ENCODE measurements at regions not wholly inside any gene's neighbourhood (a gene's known extent, or its start where the extent isn't known, plus 50 kb on each side); places are given as distances from the start of the nearest gene placed in this dataset.

GRCh38 chr1:116276532-116276931 is 96.5 kb upstream of the ATP1A1 start:
- Histone ChIP-seq H3K9me3 (no peaks in the 10 kb centered on the region), H3K4me1 (peaks cover 11% of the 10 kb centered on the region), H3K9ac (no peak overlapping the region), H3K4me2 (no peak overlapping the region), H4K20me1 (no peaks in the 10 kb centered on the region), H3K4me3 (no peak overlapping the region), H3K27me3 (no peaks in the 10 kb centered on the region), H3K27ac (no peak overlapping the region), H3K36me3 (no peaks in the 10 kb centered on the region)
- TF ChIP-seq Cebpa-rat (IDR thresholded peaks at IDR 0.05) = no peak

DNA sequence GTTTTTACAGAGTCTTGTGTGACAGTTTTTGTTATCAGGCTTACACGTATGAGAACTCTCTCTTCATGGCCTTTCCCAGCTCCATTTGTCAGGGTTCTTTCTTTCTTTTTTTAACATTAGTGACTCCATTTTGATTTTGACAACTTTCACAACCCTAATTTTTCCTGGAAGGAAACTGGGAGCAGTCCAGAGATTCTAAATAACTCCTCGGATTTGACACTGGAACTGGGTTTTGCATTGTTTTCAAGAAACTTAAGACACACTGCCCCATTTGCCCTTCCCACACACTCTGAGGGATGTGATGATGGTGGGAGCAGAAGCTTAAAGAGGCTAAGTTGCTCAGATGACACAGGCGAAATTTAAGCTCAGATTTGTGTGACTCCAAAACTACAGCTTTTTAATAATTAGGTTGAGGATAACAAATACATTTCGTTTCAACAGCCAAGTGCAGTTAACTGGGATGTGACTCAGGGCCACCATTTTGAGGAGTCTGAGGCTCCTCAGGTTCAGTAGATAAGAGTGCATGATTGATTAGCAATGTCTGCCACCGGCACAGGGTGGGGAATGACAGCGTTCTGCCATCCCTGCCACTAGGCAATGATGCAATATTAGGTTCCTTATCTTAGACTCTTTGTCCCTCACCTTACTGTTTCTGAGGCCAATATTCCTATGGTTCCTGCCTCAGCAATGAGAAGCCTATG is 95.1 kb upstream of the ATP1A1 start:
- TF ChIP-seq Cebpa-rat (IDR thresholded peaks at IDR 0.05) = no peak
- no peak overlapping the region for H3K4me3 ChIP-seq
- H3K4me2 ChIP-seq = no peak overlapping the region
- peaks cover 10% of the 10 kb centered on the region for H3K4me1 ChIP-seq
- no peak overlapping the region for H3K9ac ChIP-seq
- no peaks in the 10 kb centered on the region for H3K9me3 ChIP-seq
- no peaks in the 10 kb centered on the region for H4K20me1 ChIP-seq
- no peak overlapping the region for H3K27ac ChIP-seq
- no peaks in the 10 kb centered on the region for H3K27me3 ChIP-seq
- H3K36me3 ChIP-seq = no peaks in the 10 kb centered on the region

GRCh38 chr1:116278541-116278866 is 94.5 kb upstream of the ATP1A1 start:
- H3K9ac ChIP-seq = no peak overlapping the region
- no peak overlapping the region for H3K4me3 ChIP-seq
- no peak for TF ChIP-seq Cebpa-rat (IDR thresholded peaks at IDR 0.05)
- no peaks in the 10 kb centered on the region for H3K36me3 ChIP-seq
- H3K4me2 ChIP-seq = no peak overlapping the region
- H3K9me3 ChIP-seq = no peaks in the 10 kb centered on the region
- no peaks in the 10 kb centered on the region for H3K27me3 ChIP-seq
- no peak overlapping the region for H3K27ac ChIP-seq
- H4K20me1 ChIP-seq = no peaks in the 10 kb centered on the region
- H3K4me1 ChIP-seq = peaks cover 5% of the 10 kb centered on the region

DNA sequence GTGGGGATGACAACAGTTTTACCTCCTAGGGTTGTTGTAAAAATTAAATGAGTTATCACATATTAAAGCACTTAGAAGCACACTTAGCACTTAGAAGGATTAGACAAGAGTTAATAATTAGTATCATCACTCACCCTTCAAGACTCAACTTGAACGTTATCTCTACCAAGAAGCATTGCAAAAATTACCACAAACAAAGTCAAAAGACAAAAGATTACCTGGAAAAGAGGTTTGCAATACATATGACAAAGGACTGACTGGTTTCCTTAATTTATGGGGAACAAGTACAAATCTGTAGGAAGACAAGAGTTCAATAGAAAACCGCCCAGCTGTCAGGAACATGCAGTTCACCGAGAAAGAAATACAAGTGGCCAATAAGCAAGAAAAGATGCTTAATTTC is 93.3 kb upstream of the ATP1A1 start:
- TF ChIP-seq Cebpa-rat (IDR thresholded peaks at IDR 0.05) = no peak
- H3K4me1 ChIP-seq = no peaks in the 10 kb centered on the region
- no peak overlapping the region for H3K4me3 ChIP-seq
- H3K27me3 ChIP-seq = no peaks in the 10 kb centered on the region
- no peak overlapping the region for H3K27ac ChIP-seq
- no peaks in the 10 kb centered on the region for H3K9me3 ChIP-seq
- H3K36me3 ChIP-seq = no peaks in the 10 kb centered on the region
- H3K4me2 ChIP-seq = no peak overlapping the region
- H3K9ac ChIP-seq = no peak overlapping the region
- no peaks in the 10 kb centered on the region for H4K20me1 ChIP-seq

DNA sequence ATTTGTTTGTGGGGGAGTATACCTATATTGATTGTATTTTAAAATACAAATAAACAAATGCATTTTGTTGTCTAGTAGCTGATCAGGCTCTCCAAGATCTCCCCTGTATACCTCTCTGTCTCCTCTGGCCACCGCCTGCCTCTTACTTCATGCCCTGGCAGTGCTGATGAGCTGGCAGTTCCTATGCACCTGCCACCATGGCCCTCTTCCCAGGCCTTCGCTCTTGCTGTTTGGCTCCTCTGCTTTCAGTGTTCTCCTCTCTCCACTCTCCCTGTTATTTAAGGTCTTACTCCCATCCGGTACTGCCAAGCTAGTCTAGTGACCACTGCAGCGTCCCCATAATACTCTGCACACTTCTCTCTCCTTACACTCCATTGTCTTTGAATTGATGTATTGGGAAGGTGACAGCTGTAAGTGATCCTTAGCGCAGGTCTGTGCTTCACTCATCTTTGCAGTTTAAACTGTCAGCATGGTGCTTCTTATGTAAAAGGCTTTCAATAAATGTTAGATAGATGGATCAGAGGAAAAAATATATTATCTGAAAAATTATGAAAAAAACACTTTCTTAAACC is 88.1 kb upstream of the ATP1A1 start:
- no peak overlapping the region for H3K27ac ChIP-seq
- no peaks in the 10 kb centered on the region for H4K20me1 ChIP-seq
- no peak overlapping the region for H3K9ac ChIP-seq
- no peak overlapping the region for H3K4me2 ChIP-seq
- no peaks in the 10 kb centered on the region for H3K27me3 ChIP-seq
- no peaks in the 10 kb centered on the region for H3K9me3 ChIP-seq
- H3K36me3 ChIP-seq = no peaks in the 10 kb centered on the region
- no peak for TF ChIP-seq Cebpa-rat (IDR thresholded peaks at IDR 0.05)
- no peaks in the 10 kb centered on the region for H3K4me1 ChIP-seq
- H3K4me3 ChIP-seq = no peak overlapping the region

- no peak for TF ChIP-seq Cebpa-rat (IDR thresholded peaks at IDR 0.05)
Measured at GRCh38 chr1:116286541-116286971, 86.5 kb upstream of the ATP1A1 start.

DNA sequence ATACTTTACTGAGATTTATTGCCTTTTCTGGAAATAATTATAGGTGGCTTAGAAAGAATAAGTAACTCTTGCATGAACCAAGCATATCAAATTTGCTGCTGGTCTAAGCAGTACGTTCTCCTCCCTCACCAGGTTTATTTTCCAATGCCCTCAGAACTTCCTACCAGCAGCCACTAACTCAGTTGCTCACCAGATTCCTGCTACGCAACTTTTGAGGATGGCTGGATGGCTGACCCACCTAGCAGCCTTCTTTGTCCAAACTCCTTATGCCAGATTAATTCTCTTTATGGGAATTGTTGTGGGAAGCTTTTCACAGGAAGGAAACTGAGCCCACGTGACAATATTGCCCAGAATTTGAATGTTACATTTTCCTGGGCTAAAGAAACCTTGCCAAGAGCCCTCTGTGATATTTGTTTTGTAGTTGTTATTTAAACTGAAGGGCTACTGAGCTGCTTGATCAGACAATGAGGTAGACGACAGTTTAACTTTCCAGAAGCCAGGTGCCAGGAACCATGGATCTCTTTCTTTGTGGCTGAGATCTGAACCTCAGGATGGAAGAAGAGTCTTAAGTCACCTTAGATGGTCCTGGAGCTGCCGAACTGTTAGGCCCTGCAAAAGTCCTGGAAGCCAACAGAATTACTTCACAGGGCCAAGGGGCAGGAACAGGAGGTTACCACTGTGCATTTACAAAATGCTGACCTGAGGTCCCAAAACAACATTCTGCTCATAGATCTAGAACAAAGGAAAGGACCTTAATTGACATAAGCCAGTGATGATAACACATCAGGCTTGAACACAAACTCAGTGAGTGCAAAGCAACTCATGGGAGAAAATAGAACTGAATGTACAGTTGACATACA is 85.5 kb upstream of the ATP1A1 start:
- Histone ChIP-seq H3K4me2 (no peak overlapping the region), H3K27me3 (no peaks in the 10 kb centered on the region), H3K4me1 (no peaks in the 10 kb centered on the region), H4K20me1 (no peaks in the 10 kb centered on the region), H3K36me3 (no peaks in the 10 kb centered on the region), H3K4me3 (no peak overlapping the region), H3K9ac (no peak overlapping the region), H3K9me3 (no peaks in the 10 kb centered on the region), H3K27ac (no peak overlapping the region)
- TF ChIP-seq Cebpa-rat (IDR thresholded peaks at IDR 0.05) = no peak

More at GRCh38 chr1:116286541-116286971, 86.5 kb upstream of the ATP1A1 start:
- Histone ChIP-seq H3K4me3 (no peak overlapping the region), H3K36me3 (no peaks in the 10 kb centered on the region), H3K9me3 (no peaks in the 10 kb centered on the region), H3K4me1 (no peaks in the 10 kb centered on the region), H4K20me1 (no peaks in the 10 kb centered on the region), H3K9ac (no peak overlapping the region), H3K27me3 (no peaks in the 10 kb centered on the region), H3K27ac (no peak overlapping the region), H3K4me2 (no peak overlapping the region)

DNA sequence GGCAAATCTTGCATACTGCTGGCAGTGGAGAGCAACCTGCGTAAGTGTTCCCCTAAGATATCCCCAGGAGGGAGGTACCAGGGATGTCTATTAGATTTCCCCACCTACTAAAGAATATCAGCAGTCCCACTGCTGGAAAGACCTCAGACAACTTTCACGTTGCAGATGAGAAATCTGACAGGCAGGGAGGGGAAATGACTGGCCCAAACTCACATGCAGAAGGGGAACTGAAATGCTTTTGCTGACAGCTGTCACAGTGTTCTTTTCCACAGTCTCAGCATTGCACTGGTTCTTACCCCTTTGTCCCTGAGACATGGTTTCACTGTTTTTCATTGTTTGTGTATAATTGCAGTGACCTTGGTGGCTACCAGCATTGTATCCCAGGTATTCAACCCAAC is 84.8 kb upstream of the ATP1A1 start:
- Histone ChIP-seq H3K4me1 (no peaks in the 10 kb centered on the region), H4K20me1 (no peaks in the 10 kb centered on the region), H3K27me3 (no peaks in the 10 kb centered on the region), H3K9ac (no peak overlapping the region), H3K4me2 (no peak overlapping the region), H3K27ac (no peak overlapping the region), H3K36me3 (no peaks in the 10 kb centered on the region), H3K9me3 (no peaks in the 10 kb centered on the region), H3K4me3 (no peak overlapping the region)
- no peak for TF ChIP-seq Cebpa-rat (IDR thresholded peaks at IDR 0.05)

GRCh38 chr1:116289193-116289592 is 83.9 kb upstream of the ATP1A1 start:
- Histone ChIP-seq H3K9ac (no peak overlapping the region), H3K4me3 (no peak overlapping the region), H3K36me3 (no peaks in the 10 kb centered on the region), H3K4me2 (no peak overlapping the region), H4K20me1 (no peaks in the 10 kb centered on the region), H3K27ac (no peak overlapping the region), H3K27me3 (no peaks in the 10 kb centered on the region), H3K9me3 (no peaks in the 10 kb centered on the region), H3K4me1 (no peaks in the 10 kb centered on the region)
- no peak for TF ChIP-seq Cebpa-rat (IDR thresholded peaks at IDR 0.05)

- H3K27ac ChIP-seq = no peak overlapping the region
- H4K20me1 ChIP-seq = no peaks in the 10 kb centered on the region
- H3K4me1 ChIP-seq = no peaks in the 10 kb centered on the region
- no peak overlapping the region for H3K9ac ChIP-seq
- no peaks in the 10 kb centered on the region for H3K9me3 ChIP-seq
- TF ChIP-seq Cebpa-rat (IDR thresholded peaks at IDR 0.05) = no peak
- no peaks in the 10 kb centered on the region for H3K27me3 ChIP-seq
- no peak overlapping the region for H3K4me3 ChIP-seq
- H3K36me3 ChIP-seq = no peaks in the 10 kb centered on the region
- H3K4me2 ChIP-seq = no peak overlapping the region
Measured at GRCh38 chr1:116290085-116290705, 82.8 kb upstream of the ATP1A1 start.
